GM23338 (cell line): ENCODE measurements at regions not wholly inside any gene's neighbourhood (a gene's known extent, or its start where the extent isn't known, plus 50 kb on each side); places are given as distances from the start of the nearest gene placed in this dataset.

Experiments
- ATAC-seq: fragments of 200-7000 bp; cut with Tn5 transposase; 3 replicates; pipeline ENCODE4 v1.9.1; 2020
- DNase-seq: peaks from one replicate; pipeline ENCODE4 v3.0.0-alpha.2; 2015; ENCODE audit warnings: low spot score
- H2AFZ ChIP-seq: fragments of 200-600 bp; sonication (generic); 2 replicates; pipeline ENCODE4 v1.8.0; 2016; ENCODE audit warnings: antibody characterized with exemption, mild to moderate bottlenecking, moderate library complexity
- H3F3A ChIP-seq: fragments of 200-600 bp; sonication (generic); replicated peaks from 2 replicates; pipeline ENCODE4 v1.8.0; 2017; ENCODE audit warnings: antibody characterized with exemption, mixed run types, low read depth
- H3K27ac ChIP-seq: fragments of 200-600 bp; sonication (generic); 2 replicates; pipeline ENCODE4 v1.6.1; 2016; ENCODE audit warnings: low read depth
- H3K27me3 ChIP-seq: fragments of 200-600 bp; sonication (generic); 2 replicates; pipeline ENCODE4 v1.8.0; 2016; ENCODE audit warnings: mild to moderate bottlenecking, mixed run types, moderate library complexity; ENCODE audit not compliant: insufficient read depth
- H3K36me3 ChIP-seq: fragments of 200-600 bp; sonication (generic); 2 replicates; pipeline ENCODE4 v1.8.0; 2016; ENCODE audit warnings: mild to moderate bottlenecking; ENCODE audit not compliant: insufficient read depth
- H3K4me1 ChIP-seq: fragments of 200-600 bp; sonication (generic); 2 replicates; pipeline ENCODE4 v1.8.0; 2016; ENCODE audit warnings: mild to moderate bottlenecking, moderate library complexity; ENCODE audit not compliant: insufficient read depth
- H3K4me2 ChIP-seq: fragments of 200-600 bp; sonication (generic); 2 replicates; pipeline ENCODE4 v1.7.1; 2017; ENCODE audit warnings: mixed run types
- H3K4me3 ChIP-seq: fragments of 200-600 bp; sonication (generic); 2 replicates; pipeline ENCODE4 v1.6.1; 2016; ENCODE audit warnings: mixed run types
- H3K79me2 ChIP-seq: fragments of 200-600 bp; sonication (generic); replicated peaks from 2 replicates; pipeline ENCODE4 v1.8.0; 2017; ENCODE audit warnings: mild to moderate bottlenecking; ENCODE audit not compliant: insufficient read depth
- H3K9me2 ChIP-seq: fragments of 200-600 bp; sonication (generic); 2 replicates; pipeline ENCODE4 v1.8.0; 2017; ENCODE audit not compliant: insufficient read depth
- H4K20me1 ChIP-seq: fragments of 200-600 bp; sonication (generic); replicated peaks from 2 replicates; pipeline ENCODE4 v1.8.0; 2017; ENCODE audit warnings: mild to moderate bottlenecking; ENCODE audit not compliant: insufficient read depth
- H3K27ac Mint-ChIP-seq: 2 replicates; pipeline ENCODE4 v1.8.0; 2020; ENCODE audit warnings: inconsistent platforms, mild to moderate bottlenecking, moderate library complexity, mixed read lengths
- H3K27me3 Mint-ChIP-seq: 3 replicates; pipeline ENCODE4 v1.8.0; 2022; ENCODE audit warnings: low read depth, mild to moderate bottlenecking, moderate library complexity, mixed read lengths, inconsistent platforms; ENCODE audit not compliant: insufficient read depth, poor library complexity
- H3K36me3 Mint-ChIP-seq: 3 replicates; pipeline ENCODE4 v1.8.0; 2021; ENCODE audit warnings: low read depth, mild to moderate bottlenecking, inconsistent platforms, moderate library complexity, mixed read lengths
- H3K4me1 Mint-ChIP-seq: 3 replicates; pipeline ENCODE4 v1.8.0; 2020; ENCODE audit warnings: mild to moderate bottlenecking, inconsistent platforms, mixed read lengths
- H3K4me3 Mint-ChIP-seq: 3 replicates; pipeline ENCODE4 v1.8.0; 2021; ENCODE audit warnings: moderate library complexity, mild to moderate bottlenecking, inconsistent platforms, mixed read lengths
- H3K9me3 Mint-ChIP-seq: 3 replicates; pipeline ENCODE4 v1.8.0; 2020; ENCODE audit warnings: moderate library complexity, mild to moderate bottlenecking, inconsistent platforms, mixed read lengths
- POLR2AphosphoS5 ChIP-seq: IDR thresholded peaks from 2 replicates; pipeline ENCODE4 v1.6.1; 2016; ENCODE audit warnings: antibody characterized with exemption, low read depth
- STAT1 ChIP-seq: IDR thresholded peaks from one replicate; pipeline ENCODE4 v1.6.1; 2016; ENCODE audit warnings: antibody characterized with exemption; ENCODE audit not compliant: unreplicated experiment
- TF ChIP-seq, protein P1 (sequence below): IDR thresholded peaks from one replicate; pipeline ENCODE4 v1.6.1; 2018; ENCODE audit warnings: antibody characterized with exemption; ENCODE audit not compliant: unreplicated experiment
- TF ChIP-seq, protein P2 (sequence below): IDR thresholded peaks from 2 replicates; pipeline ENCODE4 v1.6.1; 2016; ENCODE audit warnings: antibody characterized with exemption
- TF ChIP-seq, protein P3 (sequence below): fragments of 250-450 bp; sonication (Bioruptor Pico); IDR thresholded peaks from 2 replicates; pipeline ENCODE4 v1.5.0; 2020; ENCODE audit warnings: mild to moderate bottlenecking, moderate library complexity

DNA sequence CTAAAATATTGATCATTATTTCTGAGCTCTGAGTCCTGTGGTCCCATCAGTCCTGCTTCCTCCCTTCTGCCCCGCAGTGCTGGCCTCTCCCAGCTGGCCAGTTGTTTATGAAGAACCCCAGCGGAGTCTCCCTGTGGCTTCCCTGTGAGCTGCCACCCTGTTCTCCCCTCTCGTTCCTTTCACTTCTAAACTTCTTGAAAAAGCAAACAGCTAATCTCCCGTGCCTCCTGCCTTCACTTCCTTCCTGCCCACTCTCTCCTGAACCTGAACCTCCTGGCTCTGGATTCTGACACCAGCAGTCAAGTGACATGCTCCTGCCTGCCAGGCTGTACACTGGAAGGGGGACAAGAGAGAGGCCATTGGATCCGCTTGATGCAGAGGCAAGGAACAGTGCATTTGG lies 63.7 kb upstream of the ZPBP start (continued):
- TF ChIP-seq, protein P1, sequence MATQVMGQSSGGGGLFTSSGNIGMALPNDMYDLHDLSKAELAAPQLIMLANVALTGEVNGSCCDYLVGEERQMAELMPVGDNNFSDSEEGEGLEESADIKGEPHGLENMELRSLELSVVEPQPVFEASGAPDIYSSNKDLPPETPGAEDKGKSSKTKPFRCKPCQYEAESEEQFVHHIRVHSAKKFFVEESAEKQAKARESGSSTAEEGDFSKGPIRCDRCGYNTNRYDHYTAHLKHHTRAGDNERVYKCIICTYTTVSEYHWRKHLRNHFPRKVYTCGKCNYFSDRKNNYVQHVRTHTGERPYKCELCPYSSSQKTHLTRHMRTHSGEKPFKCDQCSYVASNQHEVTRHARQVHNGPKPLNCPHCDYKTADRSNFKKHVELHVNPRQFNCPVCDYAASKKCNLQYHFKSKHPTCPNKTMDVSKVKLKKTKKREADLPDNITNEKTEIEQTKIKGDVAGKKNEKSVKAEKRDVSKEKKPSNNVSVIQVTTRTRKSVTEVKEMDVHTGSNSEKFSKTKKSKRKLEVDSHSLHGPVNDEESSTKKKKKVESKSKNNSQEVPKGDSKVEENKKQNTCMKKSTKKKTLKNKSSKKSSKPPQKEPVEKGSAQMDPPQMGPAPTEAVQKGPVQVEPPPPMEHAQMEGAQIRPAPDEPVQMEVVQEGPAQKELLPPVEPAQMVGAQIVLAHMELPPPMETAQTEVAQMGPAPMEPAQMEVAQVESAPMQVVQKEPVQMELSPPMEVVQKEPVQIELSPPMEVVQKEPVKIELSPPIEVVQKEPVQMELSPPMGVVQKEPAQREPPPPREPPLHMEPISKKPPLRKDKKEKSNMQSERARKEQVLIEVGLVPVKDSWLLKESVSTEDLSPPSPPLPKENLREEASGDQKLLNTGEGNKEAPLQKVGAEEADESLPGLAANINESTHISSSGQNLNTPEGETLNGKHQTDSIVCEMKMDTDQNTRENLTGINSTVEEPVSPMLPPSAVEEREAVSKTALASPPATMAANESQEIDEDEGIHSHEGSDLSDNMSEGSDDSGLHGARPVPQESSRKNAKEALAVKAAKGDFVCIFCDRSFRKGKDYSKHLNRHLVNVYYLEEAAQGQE, result no peak
- TF ChIP-seq POLR2AphosphoS5, result no peak

DNA sequence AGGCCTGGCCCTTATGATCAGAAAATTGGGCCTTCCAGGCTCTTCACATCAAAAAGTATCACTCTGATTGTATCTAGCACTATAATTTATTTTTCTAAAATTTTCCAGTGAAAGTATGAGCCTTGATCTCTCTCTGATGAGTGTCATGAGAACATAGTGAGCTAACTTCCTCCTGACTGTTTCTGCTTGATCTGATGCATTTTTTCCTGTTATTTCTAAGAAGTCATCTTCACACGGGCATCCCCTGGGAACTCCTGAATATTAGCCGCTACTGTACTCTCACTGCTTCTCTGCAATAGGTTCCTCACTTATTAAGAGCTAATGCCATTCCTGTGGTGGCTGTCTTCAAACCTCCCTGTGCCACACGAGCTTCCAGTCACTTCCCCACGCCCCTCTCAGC lies 63.1 kb upstream of the ZPBP start:
- Histone ChIP-seq H3K36me3 (no peaks in the 10 kb centered on the region), H3K4me3 (no peak overlapping the region), H3K79me2 (no peaks in the 10 kb centered on the region), H2AFZ (no peak overlapping the region), H3K27me3 (no peaks in the 10 kb centered on the region), H3K4me2 (no peak overlapping the region), H3K27ac (no peak overlapping the region), H4K20me1 (no peaks in the 10 kb centered on the region), H3K9me2 (no peaks in the 10 kb centered on the region), H3K4me1 (no peaks in the 10 kb centered on the region), H3F3A (no peaks in the 10 kb centered on the region)
- Mint-ChIP-seq H3K36me3 (no peaks in the 10 kb centered on the region), H3K4me1 (no peaks in the 10 kb centered on the region), H3K27ac (no peak overlapping the region), H3K27me3 (peaks cover 2% of the 10 kb centered on the region), H3K9me3 (no peaks in the 10 kb centered on the region; the same call in 2 of the 3 replicates), H3K4me3 (no peak overlapping the region)
- no peak for TF ChIP-seq POLR2AphosphoS5
- ATAC-seq (no peak), DNase-seq (no peak)

DNA sequence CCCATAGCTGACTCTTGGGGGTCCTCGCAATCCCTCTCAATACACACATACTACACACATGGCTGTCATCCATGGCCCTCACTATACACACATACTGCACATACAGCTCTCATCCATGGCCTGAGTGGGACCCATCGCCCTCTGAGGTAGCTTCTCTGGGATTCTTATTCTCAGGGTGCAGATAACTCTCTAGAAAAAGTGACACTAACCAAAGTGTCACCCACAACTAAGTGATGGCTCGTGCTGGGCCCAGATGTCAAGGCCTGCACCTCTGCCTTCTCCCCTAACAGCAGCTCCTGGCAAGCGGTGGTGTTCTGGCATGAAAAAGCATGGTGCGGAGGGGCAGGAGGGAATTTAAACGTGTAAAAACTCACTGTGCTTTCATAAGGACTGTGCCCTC lies 62.7 kb upstream of the ZPBP start:
- Histone ChIP-seq H3K4me3 (no peak overlapping the region), H3K36me3 (no peaks in the 10 kb centered on the region), H3K79me2 (no peaks in the 10 kb centered on the region), H3K4me2 (no peak overlapping the region), H2AFZ (no peak overlapping the region), H3K9me2 (no peaks in the 10 kb centered on the region), H3F3A (no peaks in the 10 kb centered on the region), H4K20me1 (no peaks in the 10 kb centered on the region), H3K4me1 (no peaks in the 10 kb centered on the region), H3K27me3 (no peaks in the 10 kb centered on the region), H3K27ac (no peak overlapping the region)
- Mint-ChIP-seq H3K27me3 (no peaks in the 10 kb centered on the region), H3K27ac (no peak overlapping the region), H3K9me3 (no peaks in the 10 kb centered on the region; the same call in 2 of the 3 replicates), H3K4me3 (no peak overlapping the region), H3K4me1 (no peaks in the 10 kb centered on the region), H3K36me3 (no peaks in the 10 kb centered on the region)
- DNase-seq (no peak), ATAC-seq (no peak)
- TF ChIP-seq POLR2AphosphoS5 (no peak), STAT1 (no peak)
- TF ChIP-seq, protein P2, sequence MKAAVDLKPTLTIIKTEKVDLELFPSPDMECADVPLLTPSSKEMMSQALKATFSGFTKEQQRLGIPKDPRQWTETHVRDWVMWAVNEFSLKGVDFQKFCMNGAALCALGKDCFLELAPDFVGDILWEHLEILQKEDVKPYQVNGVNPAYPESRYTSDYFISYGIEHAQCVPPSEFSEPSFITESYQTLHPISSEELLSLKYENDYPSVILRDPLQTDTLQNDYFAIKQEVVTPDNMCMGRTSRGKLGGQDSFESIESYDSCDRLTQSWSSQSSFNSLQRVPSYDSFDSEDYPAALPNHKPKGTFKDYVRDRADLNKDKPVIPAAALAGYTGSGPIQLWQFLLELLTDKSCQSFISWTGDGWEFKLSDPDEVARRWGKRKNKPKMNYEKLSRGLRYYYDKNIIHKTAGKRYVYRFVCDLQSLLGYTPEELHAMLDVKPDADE, result no peak
- TF ChIP-seq, protein P1, result no peak
- TF ChIP-seq, protein P3, sequence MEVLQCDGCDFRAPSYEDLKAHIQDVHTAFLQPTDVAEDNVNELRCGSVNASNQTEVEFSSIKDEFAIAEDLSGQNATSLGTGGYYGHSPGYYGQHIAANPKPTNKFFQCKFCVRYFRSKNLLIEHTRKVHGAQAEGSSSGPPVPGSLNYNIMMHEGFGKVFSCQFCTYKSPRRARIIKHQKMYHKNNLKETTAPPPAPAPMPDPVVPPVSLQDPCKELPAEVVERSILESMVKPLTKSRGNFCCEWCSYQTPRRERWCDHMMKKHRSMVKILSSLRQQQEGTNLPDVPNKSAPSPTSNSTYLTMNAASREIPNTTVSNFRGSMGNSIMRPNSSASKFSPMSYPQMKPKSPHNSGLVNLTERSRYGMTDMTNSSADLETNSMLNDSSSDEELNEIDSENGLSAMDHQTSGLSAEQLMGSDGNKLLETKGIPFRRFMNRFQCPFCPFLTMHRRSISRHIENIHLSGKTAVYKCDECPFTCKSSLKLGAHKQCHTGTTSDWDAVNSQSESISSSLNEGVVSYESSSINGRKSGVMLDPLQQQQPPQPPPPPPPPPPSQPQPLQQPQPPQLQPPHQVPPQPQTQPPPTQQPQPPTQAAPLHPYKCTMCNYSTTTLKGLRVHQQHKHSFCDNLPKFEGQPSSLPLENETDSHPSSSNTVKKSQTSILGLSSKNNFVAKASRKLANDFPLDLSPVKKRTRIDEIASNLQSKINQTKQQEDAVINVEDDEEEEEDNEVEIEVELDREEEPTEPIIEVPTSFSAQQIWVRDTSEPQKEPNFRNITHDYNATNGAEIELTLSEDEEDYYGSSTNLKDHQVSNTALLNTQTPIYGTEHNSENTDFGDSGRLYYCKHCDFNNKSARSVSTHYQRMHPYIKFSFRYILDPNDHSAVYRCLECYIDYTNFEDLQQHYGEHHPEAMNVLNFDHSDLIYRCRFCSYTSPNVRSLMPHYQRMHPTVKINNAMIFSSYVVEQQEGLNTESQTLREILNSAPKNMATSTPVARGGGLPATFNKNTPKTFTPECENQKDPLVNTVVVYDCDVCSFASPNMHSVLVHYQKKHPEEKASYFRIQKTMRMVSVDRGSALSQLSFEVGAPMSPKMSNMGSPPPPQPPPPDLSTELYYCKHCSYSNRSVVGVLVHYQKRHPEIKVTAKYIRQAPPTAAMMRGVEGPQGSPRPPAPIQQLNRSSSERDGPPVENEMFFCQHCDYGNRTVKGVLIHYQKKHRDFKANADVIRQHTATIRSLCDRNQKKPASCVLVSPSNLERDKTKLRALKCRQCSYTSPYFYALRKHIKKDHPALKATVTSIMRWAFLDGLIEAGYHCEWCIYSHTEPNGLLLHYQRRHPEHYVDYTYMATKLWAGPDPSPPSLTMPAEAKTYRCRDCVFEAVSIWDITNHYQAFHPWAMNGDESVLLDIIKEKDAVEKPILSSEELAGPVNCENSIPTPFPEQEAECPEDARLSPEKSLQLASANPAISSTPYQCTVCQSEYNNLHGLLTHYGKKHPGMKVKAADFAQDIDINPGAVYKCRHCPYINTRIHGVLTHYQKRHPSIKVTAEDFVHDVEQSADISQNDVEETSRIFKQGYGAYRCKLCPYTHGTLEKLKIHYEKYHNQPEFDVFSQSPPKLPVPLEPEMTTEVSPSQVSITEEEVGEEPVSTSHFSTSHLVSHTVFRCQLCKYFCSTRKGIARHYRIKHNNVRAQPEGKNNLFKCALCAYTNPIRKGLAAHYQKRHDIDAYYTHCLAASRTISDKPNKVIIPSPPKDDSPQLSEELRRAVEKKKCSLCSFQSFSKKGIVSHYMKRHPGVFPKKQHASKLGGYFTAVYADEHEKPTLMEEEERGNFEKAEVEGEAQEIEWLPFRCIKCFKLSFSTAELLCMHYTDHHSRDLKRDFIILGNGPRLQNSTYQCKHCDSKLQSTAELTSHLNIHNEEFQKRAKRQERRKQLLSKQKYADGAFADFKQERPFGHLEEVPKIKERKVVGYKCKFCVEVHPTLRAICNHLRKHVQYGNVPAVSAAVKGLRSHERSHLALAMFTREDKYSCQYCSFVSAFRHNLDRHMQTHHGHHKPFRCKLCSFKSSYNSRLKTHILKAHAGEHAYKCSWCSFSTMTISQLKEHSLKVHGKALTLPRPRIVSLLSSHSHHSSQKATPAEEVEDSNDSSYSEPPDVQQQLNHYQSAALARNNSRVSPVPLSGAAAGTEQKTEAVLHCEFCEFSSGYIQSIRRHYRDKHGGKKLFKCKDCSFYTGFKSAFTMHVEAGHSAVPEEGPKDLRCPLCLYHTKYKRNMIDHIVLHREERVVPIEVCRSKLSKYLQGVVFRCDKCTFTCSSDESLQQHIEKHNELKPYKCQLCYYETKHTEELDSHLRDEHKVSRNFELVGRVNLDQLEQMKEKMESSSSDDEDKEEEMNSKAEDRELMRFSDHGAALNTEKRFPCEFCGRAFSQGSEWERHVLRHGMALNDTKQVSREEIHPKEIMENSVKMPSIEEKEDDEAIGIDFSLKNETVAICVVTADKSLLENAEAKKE (CRISPR knock-in tag), result no peak
